HG02870 (cell line): ENCODE measurements at regions not wholly inside any gene's neighbourhood (a gene's known extent, or its start where the extent isn't known, plus 50 kb on each side); places are given as distances from the start of the nearest gene placed in this dataset.
"Not testable (repeated sequence)": the region's sequence is repeated elsewhere in the genome, so short reads cannot be mapped to it uniquely, and the experiment has no call there.

Source experiments
- ATAC-seq: cut with Tn5 transposase; IDR thresholded peaks from one replicate; pipeline ENCODE4 v1.9.1; 2021; ENCODE audit warnings: mild to moderate bottlenecking, moderate library complexity; ENCODE audit not compliant: unreplicated experiment

- ATAC-seq, result no peak
Observed at GRCh38 chr10:33489501-33490176, 155.2 kb upstream of the NRP1 start.

- ATAC-seq, result no peak
Observed at GRCh38 chr10:33487014-33487776, 152.7 kb upstream of the NRP1 start.

- no peak for ATAC-seq
Observed at GRCh38 chr10:33485276-33485675, 150.8 kb upstream of the NRP1 start.

DNA sequence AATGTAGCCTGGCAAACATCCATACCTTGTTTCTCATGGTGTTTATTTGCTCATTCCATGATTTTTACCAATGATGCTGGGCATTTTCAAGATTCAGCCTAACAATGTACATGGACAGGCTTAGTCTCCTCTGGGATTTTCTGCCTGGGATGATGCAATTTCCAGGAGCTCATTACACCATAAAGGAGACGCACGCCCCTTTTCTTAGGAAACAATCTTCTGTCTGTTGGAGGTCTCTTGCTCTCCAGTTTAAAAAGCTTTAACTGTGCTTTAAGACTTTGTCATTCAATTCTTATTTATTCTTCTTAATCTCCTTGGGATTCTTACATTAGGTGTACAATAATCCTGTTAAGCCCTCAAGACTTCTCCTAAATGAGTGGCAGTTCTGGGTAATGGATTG, 150.3 kb upstream of the NRP1 start:
- no peak for ATAC-seq

GRCh38 chr10:33483816-33484190, 149.3 kb upstream of the NRP1 start:
- no peak for ATAC-seq

- no peak for ATAC-seq
Observed at GRCh38 chr10:33483124-33483815, 148.8 kb upstream of the NRP1 start.

DNA sequence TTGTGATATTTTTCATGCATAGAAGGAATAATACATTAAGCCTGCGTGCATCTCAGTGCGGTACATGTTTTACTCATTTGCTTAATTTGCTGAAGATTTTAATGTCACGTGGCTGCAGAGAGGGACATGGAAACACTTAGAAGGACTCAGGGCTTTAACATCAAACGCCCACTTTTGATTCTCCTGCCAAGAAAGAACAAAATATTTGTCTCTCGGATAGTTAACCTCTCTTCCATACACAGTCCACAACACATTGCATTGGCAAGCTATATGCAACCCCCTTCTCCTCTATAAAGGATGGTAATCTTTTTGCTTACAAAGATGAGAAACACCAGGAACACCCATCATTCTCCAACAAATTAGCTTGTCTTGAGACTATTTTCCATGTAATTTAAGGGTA, 148.0 kb upstream of the NRP1 start:
- no peak for ATAC-seq

DNA sequence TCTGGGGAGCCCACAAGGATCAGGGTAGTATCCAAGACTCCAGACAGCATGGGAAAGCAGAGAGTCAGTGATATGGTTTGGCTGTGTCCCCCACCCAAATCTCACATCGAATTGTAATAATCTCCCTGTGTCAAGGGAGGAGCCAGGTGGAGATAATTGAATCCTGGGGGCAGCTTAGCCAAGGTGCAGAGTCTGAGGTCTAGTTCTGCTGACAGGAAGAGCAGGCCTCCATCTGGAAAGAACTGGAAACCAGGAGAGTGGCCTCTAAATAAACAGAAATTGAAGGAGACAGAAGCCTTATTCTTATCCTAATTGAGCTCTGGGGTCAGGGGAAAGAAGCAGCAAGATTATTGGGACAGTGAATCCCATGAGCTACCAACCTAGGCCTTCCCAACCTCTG, 146.7 kb upstream of the NRP1 start:
- ATAC-seq, result no peak

GRCh38 chr10:33480417-33480816, 145.9 kb upstream of the NRP1 start:
- not testable (repeated sequence) for ATAC-seq

GRCh38 chr10:33478675-33479125, 144.2 kb upstream of the NRP1 start:
- no peak for ATAC-seq

GRCh38 chr10:33478089-33478674, 143.7 kb upstream of the NRP1 start:
- ATAC-seq, result no peak

DNA sequence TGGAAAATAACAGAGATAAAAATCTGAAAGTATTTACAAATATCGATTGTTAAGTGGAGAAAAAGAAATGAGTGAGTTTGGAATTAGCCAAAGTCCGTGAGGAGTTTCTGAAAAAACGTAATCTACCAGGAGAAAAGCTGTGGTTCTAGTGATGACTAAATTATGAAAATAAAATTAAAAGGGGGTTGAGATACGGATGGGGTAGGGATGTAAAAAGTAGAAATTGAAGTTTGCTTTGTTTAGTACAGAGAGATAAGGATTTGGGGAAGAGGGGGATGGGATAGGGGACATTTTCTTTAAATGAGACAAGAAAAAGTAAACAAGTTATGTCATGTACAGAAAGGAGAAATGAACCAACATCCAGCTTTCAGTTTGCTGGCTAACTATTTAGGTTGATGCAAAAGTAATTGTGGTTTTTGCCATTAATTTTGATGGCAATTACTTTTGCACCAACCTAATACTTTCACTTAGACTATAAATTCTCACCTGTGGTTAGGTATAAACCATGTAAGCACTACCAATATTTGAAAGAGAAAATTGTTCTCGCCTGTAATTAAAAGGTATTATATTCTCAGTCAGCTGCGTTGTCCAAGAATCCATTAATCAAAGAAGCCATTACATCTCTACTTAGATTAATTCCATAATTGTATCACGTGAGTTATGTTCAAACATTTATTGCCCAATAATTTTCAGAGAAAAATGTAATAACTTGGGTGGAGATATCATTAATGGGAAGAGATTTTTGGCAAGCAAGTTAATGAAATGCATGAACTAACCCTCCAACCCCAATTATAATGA, 143.0 kb upstream of the NRP1 start:
- no peak for ATAC-seq

GRCh38 chr10:33476757-33477273, 142.3 kb upstream of the NRP1 start:
- ATAC-seq, result no peak

- ATAC-seq, result no peak
Observed at GRCh38 chr10:33473688-33474087, 139.2 kb upstream of the NRP1 start.

DNA sequence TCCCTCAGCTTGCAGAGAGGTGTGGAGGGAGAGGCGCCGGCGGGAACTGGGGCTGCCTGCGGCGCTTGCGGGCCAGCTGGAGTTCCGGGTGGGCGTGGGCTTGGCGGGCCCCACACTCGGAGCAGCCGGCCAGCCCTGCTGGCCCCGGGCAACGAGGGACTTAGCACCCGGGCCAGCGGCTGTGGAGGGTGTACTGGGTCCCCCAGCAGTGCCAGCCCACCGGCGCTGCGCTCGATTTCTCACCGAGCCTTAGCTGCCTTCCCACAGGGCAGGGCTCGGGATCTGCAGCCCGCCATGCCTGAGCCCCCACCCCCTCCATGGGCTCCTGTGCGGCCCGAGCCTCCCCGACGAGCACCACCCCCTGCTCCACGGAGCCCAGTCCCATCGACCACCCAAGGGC, 133.5 kb upstream of the NRP1 start:
- ATAC-seq, result not testable (repeated sequence)

DNA sequence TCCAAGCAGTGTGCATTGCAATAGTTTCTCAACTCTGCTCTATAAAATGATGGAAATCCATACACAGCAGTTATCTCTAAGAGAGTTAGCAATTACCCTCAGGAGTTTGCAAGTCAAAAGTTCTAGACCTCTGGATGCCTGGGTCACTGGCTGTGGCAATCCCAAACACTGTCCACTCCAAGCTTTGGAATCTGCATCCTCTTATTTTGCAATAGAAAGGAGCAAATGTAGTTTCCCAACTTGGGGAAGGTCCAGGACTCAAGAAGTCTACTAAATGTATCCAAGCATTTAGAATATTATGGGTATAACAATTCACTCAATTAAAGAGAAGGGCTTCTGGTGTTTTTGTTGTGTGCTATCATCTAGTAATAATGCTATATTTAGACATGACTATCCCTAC, 131.3 kb upstream of the NRP1 start:
- no peak for ATAC-seq

GRCh38 chr10:33463011-33463410, 128.5 kb upstream of the NRP1 start:
- ATAC-seq, result no peak

DNA sequence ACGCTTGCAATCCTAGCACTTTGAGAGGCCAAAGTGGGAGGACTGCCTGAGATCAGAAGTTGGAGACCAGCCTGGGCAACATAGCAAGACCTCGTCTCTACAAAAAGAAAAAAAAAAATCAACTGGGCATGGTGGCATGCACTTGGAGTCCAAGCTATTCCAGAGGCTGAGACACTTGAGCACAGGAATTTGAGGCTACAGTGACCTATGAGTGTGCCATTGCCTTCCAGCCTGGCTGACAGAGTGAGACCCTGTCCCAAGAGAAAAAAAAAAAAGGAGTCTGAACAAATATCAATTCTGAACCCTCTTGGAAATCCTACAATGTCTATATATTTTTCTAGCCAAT, 126.8 kb upstream of the NRP1 start:
- no peak for ATAC-seq

- no peak for ATAC-seq
Observed at GRCh38 chr10:33460505-33461294, 126.2 kb upstream of the NRP1 start.

- ATAC-seq, result no peak
Observed at GRCh38 chr10:33459602-33460001, 125.1 kb upstream of the NRP1 start.
